HUES48 (cell line): ENCODE measurements at regions not wholly inside any gene's neighbourhood (a gene's known extent, or its start where the extent isn't known, plus 50 kb on each side); places are given as distances from the start of the nearest gene placed in this dataset.
"Not testable (repeated sequence)": the region's sequence is repeated elsewhere in the genome, so short reads cannot be mapped to it uniquely, and the experiment has no call there.

Experiments
- H3K27ac ChIP-seq: one replicate; pipeline ENCODE4 v1.7.0; 2013; ENCODE audit warnings: low read depth, low read length, inconsistent platforms
- H3K27me3 ChIP-seq: 2 replicates; pipeline ENCODE4 v1.6.1; 2013; ENCODE audit warnings: mild to moderate bottlenecking, low read length; ENCODE audit not compliant: control insufficient read depth, insufficient read depth
- H3K36me3 ChIP-seq: 2 replicates; pipeline ENCODE4 v1.6.1; 2013; ENCODE audit warnings: low read length; ENCODE audit not compliant: control insufficient read depth, insufficient read depth
- H3K4me1 ChIP-seq: 2 replicates; pipeline ENCODE4 v1.6.1; 2013; ENCODE audit warnings: mild to moderate bottlenecking, low read length; ENCODE audit not compliant: control insufficient read depth, insufficient read depth
- H3K4me3 ChIP-seq: 2 replicates; pipeline ENCODE4 v1.5.1; 2013; ENCODE audit warnings: mild to moderate bottlenecking, low read depth, low read length
- H3K9ac ChIP-seq: 2 replicates; pipeline ENCODE4 v1.6.1; 2013; ENCODE audit warnings: mild to moderate bottlenecking, low read depth, low read length, moderate library complexity
- H3K9me3 ChIP-seq: 2 replicates; pipeline ENCODE4 v1.6.1; 2013; ENCODE audit warnings: low read length; ENCODE audit not compliant: control insufficient read depth, insufficient read depth

DNA sequence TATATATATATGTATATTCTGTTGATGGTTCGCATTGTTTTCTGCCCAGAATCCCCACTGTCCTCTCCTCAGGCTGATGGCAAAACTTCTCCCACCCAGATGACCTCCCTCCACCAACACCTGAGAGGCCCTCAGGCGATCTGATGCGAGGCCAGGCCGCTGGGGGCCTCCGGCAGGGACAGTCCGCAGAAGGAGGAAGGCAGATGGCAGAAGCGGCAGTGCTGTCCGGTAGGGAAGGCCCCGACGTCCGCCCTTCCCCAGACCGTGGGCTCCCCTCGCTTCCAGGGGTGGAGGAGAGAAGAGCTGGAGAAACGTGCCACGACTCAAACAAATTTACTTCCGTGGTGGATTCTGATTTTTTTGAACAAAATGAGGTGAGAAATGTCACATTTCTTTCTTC lies 178.3 kb upstream of the RGS6 start:
- Histone ChIP-seq H3K36me3 (no peaks in the 10 kb centered on the region), H3K4me3 (no peak overlapping the region), H3K4me1 (0 out of 2 replicates have a peak, but pooled peaks cover 3% of the 10 kb centered on the region), H3K27me3 (no peaks in the 10 kb centered on the region), H3K9ac (no peak overlapping the region), H3K9me3 (no peaks in the 10 kb centered on the region), H3K27ac (no peak overlapping the region)

DNA sequence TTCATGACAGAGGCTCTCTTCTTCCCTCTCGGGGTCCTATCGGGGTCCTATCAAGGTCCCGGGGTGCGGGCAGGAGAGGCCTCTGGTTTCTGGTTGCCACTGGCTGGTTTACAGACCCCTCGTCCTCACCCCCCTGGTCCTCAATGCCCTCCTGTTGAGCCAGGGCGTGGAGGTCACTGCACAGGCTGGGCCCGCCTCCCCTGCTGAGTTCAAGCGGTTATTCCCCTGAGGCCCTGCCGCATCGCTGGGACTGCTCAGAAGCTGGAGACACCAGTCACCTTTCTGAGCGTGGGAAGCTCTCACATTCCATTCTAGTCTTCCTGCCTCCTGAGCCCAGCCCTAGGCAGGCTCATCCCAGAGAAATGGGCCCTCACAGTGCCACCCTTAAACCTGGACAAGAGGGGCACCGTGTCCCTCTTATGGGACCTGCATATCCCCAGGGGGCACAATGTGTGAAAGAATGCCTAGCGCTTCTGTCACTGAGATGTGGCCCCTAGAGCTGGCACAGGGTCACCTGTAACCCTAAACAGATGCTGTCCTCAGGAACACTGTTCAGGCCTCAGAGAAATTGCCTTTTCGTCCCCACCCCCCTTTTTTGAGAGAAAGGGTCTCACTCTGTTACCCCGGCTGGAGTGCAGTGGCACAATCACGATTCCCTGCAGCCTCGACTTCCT lies 177.7 kb upstream of the RGS6 start:
- Histone ChIP-seq H3K27ac (no peak overlapping the region), H3K27me3 (no peaks in the 10 kb centered on the region), H3K4me3 (no peak overlapping the region), H3K36me3 (no peaks in the 10 kb centered on the region), H3K4me1 (0 out of 2 replicates have a peak, but pooled peaks cover 3% of the 10 kb centered on the region), H3K9ac (no peak overlapping the region), H3K9me3 (no peaks in the 10 kb centered on the region)

DNA sequence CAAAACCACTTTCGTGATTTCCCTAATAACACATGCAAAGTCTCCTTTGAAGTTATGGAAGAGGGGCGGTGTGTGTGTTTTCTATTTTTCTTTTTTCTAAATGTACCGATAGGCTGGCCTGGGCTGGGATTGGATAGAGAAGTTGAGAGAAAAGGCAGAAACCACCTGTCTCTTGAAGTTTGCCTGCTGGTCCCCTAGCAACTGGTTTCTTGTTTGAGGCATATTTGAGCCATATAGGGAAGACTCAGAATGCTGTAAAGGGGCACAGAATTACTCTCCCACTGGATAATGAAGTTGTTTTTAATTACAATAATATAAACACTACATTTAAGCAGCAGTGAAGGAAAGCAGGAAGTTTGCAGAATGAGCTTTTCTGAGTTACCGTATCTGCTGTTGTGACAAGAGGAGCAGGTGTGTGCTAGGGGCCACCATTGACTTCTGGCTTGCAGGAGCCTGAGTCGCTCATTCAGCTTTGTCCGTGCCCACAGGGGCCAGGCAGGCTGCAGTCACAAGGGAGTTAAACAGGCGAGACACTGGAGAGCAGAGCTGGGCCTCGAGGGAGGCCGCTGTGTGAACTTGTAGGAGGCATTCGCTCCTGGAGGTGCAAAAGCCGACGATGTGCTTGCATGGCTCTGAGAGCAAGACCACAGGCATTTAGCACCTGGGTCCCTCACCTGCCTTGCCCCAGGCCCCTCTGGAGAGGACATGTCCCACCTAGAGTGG lies 173.8 kb upstream of the RGS6 start:
- 0 out of 2 replicates have a peak, but pooled peaks cover 3% of the 10 kb centered on the region for H3K4me1 ChIP-seq
- H3K27ac ChIP-seq, result no peak overlapping the region
- no peak overlapping the region for H3K9ac ChIP-seq
- no peaks in the 10 kb centered on the region for H3K27me3 ChIP-seq
- no peaks in the 10 kb centered on the region for H3K9me3 ChIP-seq
- H3K4me3 ChIP-seq, result no peak overlapping the region
- no peaks in the 10 kb centered on the region for H3K36me3 ChIP-seq

DNA sequence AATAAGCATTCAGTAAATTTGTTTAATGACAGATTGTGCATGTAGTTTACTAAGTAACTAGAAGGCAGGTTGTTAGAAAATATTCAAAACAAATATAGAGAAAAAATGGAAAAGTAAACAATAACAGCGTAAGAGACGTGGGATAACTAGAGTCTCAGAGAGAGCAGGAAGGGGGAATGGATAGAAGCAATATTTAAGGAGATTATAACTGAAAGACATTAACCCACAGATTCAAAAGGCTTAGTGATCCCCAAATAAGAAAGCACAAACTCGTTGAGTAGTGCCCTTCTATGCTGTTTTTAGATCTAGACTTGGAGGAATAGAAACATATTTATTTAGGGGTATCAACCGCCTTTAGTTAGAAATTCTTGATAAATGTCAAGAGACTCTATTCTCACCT lies 169.7 kb upstream of the RGS6 start:
- Histone ChIP-seq H3K27me3 (no peaks in the 10 kb centered on the region), H3K36me3 (no peaks in the 10 kb centered on the region), H3K9ac (no peak overlapping the region)

DNA sequence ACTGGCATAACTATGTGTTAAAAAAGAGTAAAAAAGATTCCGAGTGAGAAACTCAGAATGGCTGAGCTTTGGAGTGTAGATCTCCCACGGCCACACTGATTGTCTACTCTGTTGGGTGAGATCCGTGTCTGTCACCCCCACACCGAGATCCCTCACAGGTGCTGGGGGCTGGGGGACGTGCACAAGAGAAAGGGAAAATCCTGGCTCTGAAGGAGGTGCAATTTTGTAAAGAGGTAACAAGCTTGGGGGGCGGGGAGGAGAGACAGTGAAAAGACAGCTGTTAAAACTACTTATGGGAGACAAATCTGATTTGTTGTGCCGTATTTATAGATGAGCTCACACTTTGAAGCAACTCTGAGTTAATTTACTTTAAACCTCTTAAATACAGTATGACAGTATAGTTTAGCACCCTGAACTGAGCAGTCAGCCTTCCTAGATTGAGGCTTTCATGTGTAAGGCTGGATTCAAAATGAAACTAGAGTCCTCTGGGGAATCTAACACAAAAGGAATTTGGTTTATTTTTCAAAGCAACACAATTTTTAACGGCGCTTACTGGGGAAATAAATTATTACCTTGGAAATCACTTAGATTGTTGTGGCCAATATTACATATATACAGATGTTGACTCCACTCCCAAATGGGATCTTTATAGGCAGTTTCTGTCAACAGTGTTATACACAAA lies 167.4 kb upstream of the RGS6 start:
- no peaks in the 10 kb centered on the region for H3K36me3 ChIP-seq
- H3K9me3 ChIP-seq, result no peaks in the 10 kb centered on the region
- H3K4me3 ChIP-seq, result no peak overlapping the region
- peak overlapping the region; percentile 47 for H3K27ac ChIP-seq
- H3K9ac ChIP-seq, result no peak overlapping the region
- peaks cover 9% of the 10 kb centered on the region for H3K4me1 ChIP-seq
- H3K27me3 ChIP-seq, result no peaks in the 10 kb centered on the region

More for the DNA sequence above, 169.7 kb upstream of the RGS6 start:
- Histone ChIP-seq H3K27ac (no peak overlapping the region), H3K4me3 (no peak overlapping the region), H3K9me3 (no peaks in the 10 kb centered on the region), H3K4me1 (peaks cover 9% of the 10 kb centered on the region)

DNA sequence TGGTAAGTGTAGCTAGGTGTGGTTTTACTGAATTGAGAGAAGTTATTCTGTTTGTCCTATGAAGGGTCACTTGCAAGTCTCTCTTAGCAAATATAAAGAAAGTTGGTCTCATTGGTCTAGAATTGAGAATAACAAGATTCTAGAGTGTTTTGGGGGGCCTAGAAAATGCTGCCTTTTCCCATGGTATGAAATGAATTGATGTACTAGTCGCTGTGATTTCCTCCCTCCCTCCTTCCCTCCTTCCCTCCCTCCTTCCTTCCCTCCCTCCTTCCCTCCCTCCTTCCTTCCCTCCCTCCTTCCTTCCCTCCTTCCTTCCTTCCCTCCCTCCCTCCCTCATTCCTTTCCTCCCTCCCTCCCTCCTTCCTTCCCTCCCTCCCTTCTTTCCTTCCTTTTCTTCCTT lies 166.7 kb upstream of the RGS6 start:
- H3K9me3 ChIP-seq, result no peaks in the 10 kb centered on the region
- H3K36me3 ChIP-seq, result no peaks in the 10 kb centered on the region
- H3K9ac ChIP-seq, result no peak overlapping the region
- H3K27me3 ChIP-seq, result no peaks in the 10 kb centered on the region
- no peak overlapping the region for H3K27ac ChIP-seq
- H3K4me1 ChIP-seq, result peaks cover 9% of the 10 kb centered on the region
- H3K4me3 ChIP-seq, result no peak overlapping the region

DNA sequence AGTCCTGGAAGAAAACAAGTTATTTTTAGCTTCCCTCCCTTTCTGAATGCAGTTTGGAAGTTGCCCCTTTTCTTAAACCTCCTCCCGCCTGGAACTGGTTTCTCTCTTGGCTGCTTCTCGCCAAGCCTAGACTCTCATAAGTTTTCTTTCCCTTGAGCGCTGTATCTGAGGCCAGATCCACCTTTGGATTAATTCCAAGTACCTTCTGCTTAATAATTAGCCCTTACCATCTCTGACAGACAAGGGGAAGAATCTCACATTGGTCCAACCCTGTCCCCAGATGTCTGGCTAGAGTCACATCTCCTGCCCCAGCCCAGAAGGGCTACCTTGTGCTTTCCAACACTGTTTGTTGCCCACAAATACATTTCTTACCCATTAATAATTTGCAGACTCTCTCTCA lies 161.8 kb upstream of the RGS6 start:
- peaks cover 8% of the 10 kb centered on the region for H3K4me1 ChIP-seq
- H3K27ac ChIP-seq, result no peak overlapping the region
- H3K9me3 ChIP-seq, result peaks cover 6% of the 10 kb centered on the region; the same call in 1 of the 2 replicates
- H3K27me3 ChIP-seq, result no peaks in the 10 kb centered on the region
- no peak overlapping the region for H3K9ac ChIP-seq
- no peak overlapping the region for H3K4me3 ChIP-seq
- H3K36me3 ChIP-seq, result no peaks in the 10 kb centered on the region

DNA sequence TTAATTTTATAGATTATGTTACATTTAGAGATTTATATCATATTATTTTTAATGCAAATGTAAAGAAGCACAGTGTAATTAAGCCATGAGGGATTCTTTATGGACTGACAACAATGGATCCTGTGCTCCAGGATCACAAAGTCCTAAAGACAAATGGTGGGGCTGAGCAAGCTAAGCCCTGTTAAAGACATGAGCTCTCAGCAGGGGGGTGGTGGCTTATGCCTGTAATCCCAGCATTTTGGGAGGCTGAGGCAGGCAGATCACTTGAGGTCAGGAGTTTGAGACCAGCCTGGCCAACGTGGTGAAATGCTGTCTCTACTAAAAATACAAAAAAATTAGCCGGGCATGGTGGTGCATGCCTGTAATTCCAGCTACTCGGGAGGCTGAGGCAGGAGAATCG lies 160.8 kb upstream of the RGS6 start:
- not testable (repeated sequence) for H3K27ac ChIP-seq, H3K27me3 ChIP-seq, H3K4me1 ChIP-seq, H3K9ac ChIP-seq, H3K36me3 ChIP-seq, H3K4me3 ChIP-seq, H3K9me3 ChIP-seq

DNA sequence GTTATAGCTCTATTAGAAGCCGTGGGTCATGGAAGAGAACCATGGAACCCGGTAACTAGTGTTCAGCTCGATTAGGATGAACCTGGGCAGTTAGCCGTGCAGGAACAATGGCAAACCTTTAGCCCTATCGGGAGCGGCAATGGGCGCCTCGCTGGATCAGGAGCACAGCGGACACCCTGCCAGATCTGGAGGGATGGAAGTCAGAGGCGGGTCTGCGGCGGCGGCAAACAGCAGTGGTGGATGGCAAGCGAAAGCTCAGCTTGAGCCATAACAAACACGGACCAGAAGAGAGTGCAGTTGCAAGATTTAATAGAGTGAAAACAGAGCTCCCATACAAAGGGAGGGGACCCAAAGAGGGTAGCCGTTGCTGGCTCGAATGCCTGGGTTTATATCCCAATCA lies 160.2 kb upstream of the RGS6 start:
- not testable (repeated sequence) for H3K4me3 ChIP-seq, H3K9ac ChIP-seq, H3K27me3 ChIP-seq, H3K27ac ChIP-seq, H3K36me3 ChIP-seq, H3K9me3 ChIP-seq
- H3K4me1 ChIP-seq, result peaks cover 16% of the 10 kb centered on the region

DNA sequence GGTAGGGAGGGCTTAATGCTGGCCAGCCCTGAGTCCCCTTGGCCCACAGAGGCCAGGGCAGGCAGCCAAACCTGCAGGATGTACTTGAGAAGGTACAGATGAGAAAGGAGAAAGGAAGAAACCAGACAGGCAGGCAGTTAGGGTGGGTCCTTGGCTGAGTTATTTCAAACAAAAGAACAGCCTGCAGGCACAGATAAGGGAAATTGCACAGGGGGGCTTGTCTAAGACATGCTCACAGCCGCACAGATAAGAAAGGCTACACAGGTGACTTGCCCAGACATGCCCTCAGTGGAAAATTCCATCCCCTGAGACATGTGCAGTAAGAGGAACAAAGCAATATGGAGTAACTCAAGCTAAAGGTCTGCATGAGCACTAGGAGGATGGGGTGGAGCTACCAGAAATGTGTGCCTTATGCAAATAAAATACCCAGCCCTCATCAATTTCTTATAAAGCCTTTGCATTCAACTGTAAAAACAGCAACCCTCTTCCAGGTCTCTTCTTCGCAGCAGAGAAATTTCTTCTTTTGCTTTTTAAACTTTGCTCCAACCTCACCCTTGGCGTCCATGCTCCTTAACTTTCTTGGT lies 158.2 kb upstream of the RGS6 start:
- H3K27me3 ChIP-seq, result no peaks in the 10 kb centered on the region
- H3K27ac ChIP-seq, result peak overlapping the region; percentile 75
- no peak overlapping the region for H3K9ac ChIP-seq
- peaks cover 6% of the 10 kb centered on the region for H3K9me3 ChIP-seq
- no peaks in the 10 kb centered on the region for H3K36me3 ChIP-seq
- H3K4me3 ChIP-seq, result no peak overlapping the region
- peaks cover 25% of the 10 kb centered on the region for H3K4me1 ChIP-seq
